Right kidney (tissue), 1 donor: ENCODE measurements at regions not wholly inside any gene's neighbourhood (a gene's known extent, or its start where the extent isn't known, plus 50 kb on each side); places are given as distances from the start of the nearest gene placed in this dataset.

ENCODE experiments used
- DNase-seq: peaks from one replicate; pipeline ENCODE4 v3.0.0-alpha.2; 2016

DNA sequence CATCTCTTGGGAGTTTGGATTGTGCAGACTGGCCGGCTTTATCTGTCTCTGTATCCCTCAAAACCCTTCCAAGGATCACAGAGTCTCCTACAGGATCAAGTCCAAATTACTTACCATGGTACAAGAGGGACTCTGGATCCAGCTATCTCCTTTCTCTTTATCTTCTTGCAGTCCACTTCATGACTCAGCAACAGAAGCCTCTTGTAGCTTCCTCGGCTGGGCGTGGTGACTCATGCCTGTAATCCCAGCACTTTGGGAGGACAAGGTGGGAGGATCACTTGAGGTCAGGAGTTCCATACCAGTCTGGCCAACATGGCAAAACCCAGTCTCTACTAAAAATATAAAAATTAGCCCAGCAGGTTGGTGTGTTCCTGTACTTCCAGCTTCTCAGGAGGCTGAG lies 189.7 kb downstream of the BCAT1 start:
- DNase-seq: no peak

DNA sequence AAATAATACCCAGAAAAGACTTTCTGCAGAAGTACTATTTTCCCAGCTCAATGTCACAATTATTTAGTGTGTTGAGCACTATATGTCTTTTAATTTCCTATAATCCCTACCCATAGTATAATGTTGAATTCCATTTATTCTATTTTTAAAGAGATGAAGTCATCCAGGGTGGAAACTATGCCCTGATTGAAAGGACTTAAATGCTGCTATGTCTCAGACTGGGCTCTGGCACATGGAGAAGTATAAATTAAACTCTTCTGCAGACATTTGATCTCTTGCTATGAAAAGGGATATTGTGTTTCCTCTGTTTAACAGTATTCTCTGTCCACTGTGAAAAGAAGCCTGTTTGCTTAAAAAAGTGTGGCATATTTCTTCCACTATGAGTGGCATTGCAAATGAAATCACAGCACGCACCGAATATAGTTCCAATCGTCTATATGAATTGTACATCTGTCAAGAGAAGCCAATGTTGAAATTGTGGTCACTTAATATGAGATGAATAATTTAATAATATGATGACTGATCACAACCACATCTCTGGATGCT lies 192.3 kb downstream of the BCAT1 start:
- no peak for DNase-seq

- no peak for DNase-seq
Measured at GRCh38 chr12:24754690-24755638, 193.9 kb downstream of the BCAT1 start.

GRCh38 chr12:24752763-24753462 lies 196.0 kb downstream of the BCAT1 start:
- no peak for DNase-seq

- no peak for DNase-seq
Measured at GRCh38 chr12:24751181-24751580, 197.7 kb downstream of the BCAT1 start.

DNA sequence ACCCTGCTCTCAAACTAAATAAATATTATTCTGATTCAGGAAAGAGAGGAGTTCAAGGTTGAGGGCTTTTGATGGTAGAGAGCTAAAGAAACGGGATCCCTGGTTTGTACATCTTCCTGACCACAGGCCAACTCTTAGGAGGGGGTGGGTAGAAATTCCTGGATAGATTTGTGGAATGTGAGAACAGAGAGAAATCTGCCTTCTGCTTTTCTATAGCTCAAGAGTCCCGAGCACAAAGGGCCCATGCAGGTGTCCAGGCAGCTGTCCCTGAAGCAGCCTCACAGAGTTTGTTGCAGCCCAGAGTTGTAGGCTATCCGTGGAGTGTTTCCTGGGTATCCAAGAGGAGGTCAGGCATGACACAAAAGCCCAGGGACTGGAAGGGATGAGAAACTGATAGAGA lies 198.6 kb downstream of the BCAT1 start:
- no peak for DNase-seq

GRCh38 chr12:24749171-24749570 lies 199.7 kb downstream of the BCAT1 start:
- no peak for DNase-seq

DNA sequence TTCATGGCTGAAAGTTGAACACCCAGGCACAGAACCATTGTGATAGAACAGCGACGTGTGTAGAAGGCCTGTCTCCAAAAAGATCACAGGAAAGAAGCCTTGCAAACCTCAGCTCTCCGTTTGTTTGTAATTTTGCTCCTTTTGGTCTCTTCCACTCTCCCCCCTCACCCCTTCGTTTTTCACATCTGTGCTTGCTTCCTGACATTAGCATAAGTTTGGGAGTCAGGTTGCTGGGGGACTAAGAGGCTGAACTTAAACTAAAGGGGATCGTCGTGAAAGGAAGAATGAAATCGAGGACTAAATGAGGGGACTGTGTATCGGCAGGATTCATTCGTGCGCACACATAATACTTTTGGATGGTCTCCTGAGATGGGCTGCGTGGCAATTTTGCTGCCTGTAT lies 200.6 kb downstream of the BCAT1 start:
- no peak for DNase-seq

DNA sequence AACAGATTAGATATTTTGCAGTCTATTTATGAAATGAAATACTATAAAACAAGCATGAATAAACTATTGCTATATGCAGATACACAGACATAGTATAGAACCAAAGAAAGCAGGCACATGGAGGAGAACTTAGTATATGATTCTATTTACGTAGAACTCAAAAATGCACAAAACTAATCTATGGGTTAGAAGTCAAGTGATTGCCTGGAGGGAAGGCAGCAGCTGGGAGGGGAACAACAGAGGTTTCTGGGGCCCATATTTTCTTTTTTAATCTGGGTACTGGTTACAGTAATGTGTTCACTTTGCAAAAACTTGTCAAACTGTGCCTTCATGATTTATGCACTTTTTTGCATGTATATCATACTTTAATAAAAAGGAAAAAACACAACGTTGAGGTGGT lies 202.0 kb downstream of the BCAT1 start:
- DNase-seq: no peak

- DNase-seq: no peak
Measured at GRCh38 chr12:24746006-24746671, 202.8 kb downstream of the BCAT1 start.

- no peak for DNase-seq
Measured at GRCh38 chr12:24743941-24744793, 204.7 kb downstream of the BCAT1 start.

DNA sequence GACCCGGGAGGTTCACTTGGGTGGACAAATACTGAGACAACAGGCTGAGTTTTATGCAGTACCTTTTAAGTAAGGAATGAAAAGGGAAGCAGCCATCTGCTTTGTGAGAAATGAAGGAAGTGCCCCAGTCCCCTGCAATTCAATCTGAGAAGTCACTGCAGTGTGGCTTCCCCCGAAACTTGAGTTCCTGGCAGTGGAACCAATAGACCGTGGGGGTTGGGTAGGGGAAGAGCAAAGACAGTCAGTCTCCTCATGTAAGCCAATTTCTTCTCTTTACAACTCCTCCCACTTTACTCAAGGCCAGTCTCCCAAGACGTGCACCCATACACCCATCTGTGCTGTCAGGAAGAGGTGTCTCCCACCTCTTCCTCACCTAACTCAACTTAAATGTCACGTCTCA lies 206.5 kb downstream of the BCAT1 start:
- DNase-seq: no peak

GRCh38 chr12:24741216-24741615 lies 207.7 kb downstream of the BCAT1 start:
- no peak for DNase-seq

DNA sequence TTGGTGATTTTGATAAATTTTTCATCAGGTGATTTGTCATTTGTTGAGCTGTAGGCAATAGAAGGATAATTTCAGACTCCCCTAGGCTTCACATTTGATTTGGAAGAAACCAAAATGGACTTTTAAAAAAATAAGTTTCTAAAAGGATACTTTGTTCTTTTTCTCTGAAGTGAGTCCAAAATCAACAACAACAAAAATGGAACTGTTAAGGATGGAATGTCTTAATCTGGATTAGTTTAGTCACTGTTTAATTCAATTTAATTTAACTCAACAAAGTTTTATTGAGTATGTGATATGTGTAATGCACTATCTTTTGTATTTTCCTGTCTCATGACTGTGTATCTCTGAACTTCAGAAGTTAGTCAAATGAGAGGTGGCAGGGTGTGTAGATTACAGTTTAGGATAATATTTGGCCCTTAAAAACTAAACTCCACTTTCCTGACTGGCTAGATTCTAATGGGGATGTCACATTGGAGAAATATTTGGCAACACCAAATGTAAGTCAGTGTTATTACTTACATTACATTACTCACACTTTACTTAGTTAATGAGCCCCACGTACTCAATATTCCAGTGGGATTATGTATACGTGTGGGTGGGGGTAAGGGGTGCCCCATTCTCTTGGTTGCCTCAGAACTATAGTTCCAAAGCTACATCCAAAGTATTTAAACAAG lies 209.7 kb downstream of the BCAT1 start:
- DNase-seq: no peak

- DNase-seq: no peak
Measured at GRCh38 chr12:24738441-24738840, 210.5 kb downstream of the BCAT1 start.

DNA sequence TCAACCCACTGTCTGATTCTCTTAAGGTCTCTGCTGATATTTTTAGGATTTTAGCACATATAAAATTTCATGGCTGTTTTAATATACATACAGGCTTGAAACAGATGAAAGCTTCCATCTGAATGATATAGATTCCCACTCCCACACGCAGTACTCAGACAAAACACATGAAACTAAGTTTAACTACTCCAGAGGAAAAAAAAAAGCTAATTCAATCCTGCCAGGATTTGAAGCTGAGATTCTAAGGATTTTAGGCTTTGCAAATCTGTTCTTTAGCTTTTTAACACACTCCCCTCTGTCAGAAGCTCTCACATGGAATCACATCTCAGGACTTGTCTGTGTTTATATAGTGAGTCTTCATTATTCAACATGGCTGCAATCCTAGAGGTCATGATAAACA lies 217.3 kb downstream of the BCAT1 start:
- DNase-seq: no peak

GRCh38 chr12:24730489-24730896 lies 218.4 kb downstream of the BCAT1 start:
- no peak for DNase-seq

- DNase-seq: no peak
Measured at GRCh38 chr12:24728826-24729225, 220.1 kb downstream of the BCAT1 start.

DNA sequence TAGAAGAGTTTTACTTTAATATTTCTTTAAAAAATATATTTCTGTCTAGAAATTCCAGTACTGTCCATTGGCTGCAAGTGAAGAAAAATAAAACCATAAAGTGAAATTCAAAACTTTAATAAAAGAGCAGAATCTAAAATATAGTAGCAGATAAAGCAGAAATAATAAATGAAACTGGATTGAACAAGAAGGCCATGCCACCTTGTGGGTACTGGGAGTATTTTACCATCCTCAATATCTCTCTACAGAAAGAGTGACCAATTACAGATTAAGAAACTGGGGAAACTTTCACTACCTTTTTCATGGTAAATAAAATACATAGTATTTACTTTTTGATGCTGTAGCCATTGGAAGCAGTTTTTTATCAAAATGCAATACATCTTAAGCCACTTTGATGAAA lies 220.5 kb downstream of the BCAT1 start:
- DNase-seq: no peak

- no peak for DNase-seq
Measured at GRCh38 chr12:24725616-24726015, 223.3 kb downstream of the BCAT1 start.

GRCh38 chr12:24724814-24725213 lies 224.1 kb downstream of the BCAT1 start:
- DNase-seq: no peak
